CMK (cell line): ENCODE measurements at regions not wholly inside any gene's neighbourhood (a gene's known extent, or its start where the extent isn't known, plus 50 kb on each side); places are given as distances from the start of the nearest gene placed in this dataset.
"Not testable (repeated sequence)": the region's sequence is repeated elsewhere in the genome, so short reads cannot be mapped to it uniquely, and the experiment has no call there.

Source experiments
- DNase-seq: peaks from one replicate; pipeline ENCODE4 v3.0.0-alpha.2; 2010; ENCODE audit warnings: low read depth

DNA sequence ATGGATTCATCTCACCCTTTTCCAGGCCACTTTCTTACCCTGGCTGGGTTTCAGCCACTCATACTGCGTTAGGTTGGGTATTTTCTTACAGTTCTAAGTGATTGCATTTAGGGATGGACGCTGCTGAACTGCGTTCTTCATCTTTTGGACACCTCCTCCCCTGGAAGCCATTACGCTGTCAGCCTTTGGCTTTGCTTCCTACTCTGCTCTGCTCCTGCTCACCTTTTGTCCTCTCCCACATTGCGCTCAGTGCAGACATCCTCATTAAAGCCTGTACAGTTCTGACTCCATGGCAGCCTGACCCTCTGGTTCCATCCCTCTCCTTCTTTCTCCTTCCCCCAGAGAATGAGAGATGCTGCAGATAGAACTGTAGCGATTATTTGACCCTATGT, 108.9 kb downstream of the SRGAP2 start:
- DNase-seq: not testable (repeated sequence)

DNA sequence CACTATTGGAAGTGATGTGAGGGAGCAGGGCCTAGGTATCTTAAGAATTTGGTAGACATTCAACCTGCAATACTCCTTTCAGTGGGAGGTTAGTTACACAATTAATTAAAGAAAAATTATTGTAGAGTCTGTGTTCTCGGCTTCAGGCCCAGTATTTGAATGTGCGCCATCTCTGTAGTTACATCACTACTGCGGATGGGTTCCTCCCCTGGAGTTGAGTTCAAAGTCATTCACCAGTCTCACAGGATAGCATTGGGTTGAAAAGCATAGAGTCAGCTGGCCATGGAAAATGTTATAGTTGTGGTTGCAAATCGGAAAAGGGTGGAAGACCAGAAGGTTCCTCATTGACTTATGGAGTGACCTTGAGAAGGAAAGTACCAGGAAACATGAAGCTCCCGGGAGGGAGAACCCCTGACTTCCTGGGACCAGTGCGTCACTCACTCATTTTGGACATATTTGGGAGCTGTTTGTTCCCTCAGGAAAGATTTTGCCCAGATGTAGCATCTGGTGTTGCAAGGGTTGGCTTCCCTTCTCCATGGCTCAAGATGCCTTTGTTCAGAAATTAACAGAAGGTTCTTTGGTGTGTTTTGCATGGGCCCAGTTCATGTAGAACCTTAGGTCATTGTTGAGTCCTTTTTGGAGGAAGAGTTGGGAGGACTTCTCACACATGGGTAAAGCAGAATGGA, 111.8 kb downstream of the SRGAP2 start:
- not testable (repeated sequence) for DNase-seq

DNA sequence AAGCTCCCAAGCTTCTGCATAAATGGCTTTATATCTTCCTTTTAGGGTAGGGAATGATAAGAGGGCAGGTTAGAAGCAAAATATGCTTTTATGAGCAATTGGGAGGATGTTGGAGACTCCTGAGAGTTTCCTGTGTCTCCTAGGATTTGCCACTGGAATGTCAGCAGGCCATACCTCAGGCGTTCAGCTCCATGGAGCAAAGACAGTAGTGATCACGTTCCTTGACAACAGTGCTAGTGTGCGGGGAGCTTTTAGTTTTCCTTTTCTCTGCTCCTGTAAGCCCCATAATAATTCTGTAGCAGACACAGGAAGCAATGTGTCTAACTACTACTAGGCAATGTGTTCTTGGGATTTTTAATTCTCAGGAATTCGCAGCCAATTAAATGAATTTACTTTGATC, 113.6 kb downstream of the SRGAP2 start:
- not testable (repeated sequence) for DNase-seq

DNA sequence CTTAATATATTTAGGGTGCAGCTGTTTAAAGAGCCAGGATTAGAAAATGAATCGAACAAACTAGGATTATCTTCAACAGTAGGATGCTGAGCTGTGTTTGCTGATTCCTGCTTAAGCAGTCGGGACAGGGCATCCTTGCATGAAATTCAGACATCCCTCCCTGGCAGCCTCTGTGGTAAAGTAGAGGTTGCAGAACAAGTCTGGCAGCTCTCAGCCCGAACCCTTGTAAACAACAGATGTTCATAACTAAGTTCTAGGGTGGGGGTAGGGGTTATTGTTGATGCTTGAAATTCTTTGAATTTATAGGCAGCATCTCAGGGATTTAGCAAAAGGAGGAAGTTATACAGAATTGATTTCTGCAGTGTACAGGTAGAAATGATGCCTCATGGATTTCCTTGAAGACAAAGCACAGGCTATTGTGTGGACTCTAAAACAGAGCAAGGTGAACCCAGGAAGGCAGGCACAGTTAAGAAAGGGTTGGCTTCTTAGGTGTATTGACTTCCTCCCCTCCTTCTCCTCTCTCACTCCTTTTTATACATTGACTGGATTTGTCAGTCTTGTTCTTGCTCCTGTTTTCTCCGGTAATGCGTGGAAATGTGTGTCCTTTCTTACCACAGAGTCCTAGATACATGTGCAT, 114.7 kb downstream of the SRGAP2 start:
- DNase-seq: not testable (repeated sequence)

DNA sequence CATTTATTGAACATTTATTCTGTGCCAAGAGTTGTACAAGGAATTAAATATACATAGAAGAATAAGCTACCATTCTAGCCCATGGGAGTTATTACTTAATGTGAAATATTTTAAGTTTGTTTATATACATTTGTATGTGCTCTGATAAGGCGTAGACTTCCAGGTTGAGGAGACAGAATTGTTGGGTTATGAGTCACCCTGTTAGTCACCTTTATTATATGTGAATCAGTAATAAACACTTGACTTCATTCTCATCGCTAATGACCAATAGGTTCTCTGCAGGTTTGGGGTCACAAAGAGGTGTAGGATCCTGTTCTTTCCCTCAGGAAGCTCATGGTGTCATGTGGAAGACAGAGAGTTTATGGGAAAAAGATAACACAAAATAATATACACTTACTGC, 116.9 kb downstream of the SRGAP2 start:
- DNase-seq: not testable (repeated sequence)

DNA sequence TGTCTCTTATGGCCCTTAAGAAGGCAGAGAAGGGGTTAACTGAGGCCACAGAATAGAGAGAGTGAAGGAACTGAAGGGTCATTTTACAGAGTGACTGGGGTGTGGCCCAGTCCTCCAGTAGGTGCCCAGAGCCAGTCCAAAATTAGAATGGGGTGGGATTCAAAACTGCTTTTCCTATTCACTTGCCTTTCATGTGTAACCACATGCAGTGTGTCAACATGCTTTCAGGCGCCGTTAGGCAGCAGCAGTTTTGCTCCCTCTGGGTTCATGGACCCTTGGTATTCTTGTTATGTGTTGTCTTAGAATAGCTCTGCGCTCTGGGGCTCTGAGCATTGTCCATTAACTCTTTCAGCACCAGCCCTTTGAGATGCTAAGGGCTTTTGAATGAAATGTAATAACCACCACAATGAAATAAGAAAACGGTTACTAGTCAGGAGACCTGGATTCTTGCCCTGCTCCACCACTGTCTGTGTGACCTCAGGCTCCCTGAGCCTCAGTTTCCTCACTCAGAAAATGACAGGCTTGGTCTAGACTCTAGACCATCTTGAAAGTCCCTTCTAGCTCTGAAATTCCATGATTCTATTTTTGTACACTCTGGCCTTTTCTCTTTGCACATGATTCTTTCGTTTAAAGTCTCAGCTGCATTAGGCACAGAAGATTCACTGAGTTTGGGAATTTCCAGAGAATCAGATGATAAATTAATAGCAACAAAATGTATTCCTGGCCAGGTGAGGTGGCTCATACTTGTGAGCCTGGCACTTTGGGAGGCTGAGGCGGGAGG, 123.0 kb downstream of the SRGAP2 start:
- not testable (repeated sequence) for DNase-seq

DNA sequence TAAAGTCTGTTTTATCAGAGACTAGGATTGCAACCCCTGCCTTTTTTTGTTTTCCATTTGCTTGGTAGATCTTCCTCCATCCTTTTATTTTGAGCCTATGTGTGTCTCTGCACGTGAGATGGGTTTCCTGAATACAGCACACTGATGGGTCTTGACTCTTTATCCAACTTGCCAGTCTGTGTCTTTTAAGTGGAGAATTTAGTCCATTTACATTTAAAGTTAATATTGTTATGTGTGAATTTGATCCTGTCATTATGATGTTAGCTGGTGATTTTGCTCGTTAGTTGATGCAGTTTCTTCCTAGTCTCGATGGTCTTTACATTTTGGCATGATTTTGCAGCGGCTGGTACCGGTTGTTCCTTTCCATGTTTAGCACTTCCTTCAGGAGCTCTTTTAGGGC, 128.3 kb downstream of the SRGAP2 start:
- DNase-seq: not testable (repeated sequence)

DNA sequence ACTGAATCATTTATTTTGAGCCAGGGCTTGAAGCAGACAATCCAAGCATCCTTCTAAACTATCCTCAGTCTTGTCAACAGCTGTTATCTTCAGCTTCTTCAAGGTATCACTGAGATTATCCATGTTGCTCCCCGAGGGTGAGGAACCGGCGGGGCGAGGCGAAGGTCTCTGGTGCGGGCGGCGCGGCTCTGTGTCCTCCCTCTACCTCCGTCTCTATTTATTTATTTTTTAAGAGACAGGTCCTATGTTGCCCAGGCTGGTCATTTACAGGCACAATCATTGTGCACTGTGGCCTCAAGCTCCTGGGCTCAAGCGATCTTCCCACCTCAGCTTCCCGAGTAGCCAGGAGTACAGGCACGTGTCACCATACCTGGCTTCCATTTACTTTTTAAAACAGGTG, 130.0 kb downstream of the SRGAP2 start:
- DNase-seq: not testable (repeated sequence)

DNA sequence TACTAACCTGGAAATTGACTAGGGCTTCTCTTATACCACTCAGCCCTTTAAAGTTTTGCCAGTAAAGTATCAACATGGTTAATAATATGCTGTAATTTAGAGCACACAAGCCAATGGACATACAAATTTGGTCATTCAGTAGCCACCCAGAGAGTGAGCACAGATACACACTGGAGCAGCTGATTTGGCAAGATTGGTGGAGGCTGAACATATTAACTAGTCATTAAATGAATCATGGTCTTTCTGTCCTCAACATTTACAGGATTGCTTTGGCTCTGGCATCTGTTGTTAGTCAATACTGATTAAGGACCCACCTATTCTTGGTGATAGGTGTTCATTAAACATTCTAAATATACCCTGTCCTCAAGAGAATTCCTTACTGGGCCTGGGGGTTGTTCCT, 130.6 kb downstream of the SRGAP2 start:
- not testable (repeated sequence) for DNase-seq

DNA sequence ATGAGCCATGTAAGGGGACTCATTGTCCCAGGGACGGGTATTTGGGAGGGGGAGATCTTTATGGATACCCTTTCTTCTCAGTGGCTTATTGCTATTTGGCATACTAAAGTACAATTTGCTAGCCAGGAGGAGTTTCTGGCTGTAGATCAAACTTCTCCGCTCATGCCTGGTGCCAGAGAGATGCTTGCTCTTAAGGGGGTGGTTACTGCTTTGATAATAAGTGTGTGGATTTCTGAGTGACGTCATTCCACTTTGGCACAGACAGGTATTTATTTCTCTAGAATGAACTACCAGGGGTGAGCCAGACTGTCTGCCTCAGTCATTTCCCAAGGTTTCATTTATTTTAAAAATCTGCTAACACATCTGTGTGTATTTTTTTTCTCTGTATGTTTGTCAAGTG, 131.1 kb downstream of the SRGAP2 start:
- not testable (repeated sequence) for DNase-seq

DNA sequence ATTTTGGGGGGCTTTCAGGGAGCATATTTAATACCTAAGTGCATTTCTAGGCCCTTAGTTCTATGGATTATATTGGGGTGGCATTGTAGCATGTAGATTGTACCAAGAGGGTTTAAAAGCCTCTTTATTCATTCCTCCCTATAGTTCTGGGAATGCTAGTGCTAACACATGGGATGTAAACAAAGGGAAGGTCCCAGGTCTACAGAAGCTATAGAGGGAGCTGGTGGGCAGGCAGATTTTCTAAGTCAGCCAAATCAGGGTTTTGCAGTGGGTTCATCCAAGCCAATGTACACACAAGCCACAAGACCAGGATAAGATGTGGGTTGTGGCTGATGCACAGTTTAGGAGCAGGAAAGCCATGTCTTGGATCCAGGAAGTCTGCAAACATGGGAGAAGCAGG, 131.8 kb downstream of the SRGAP2 start:
- DNase-seq: not testable (repeated sequence)

DNA sequence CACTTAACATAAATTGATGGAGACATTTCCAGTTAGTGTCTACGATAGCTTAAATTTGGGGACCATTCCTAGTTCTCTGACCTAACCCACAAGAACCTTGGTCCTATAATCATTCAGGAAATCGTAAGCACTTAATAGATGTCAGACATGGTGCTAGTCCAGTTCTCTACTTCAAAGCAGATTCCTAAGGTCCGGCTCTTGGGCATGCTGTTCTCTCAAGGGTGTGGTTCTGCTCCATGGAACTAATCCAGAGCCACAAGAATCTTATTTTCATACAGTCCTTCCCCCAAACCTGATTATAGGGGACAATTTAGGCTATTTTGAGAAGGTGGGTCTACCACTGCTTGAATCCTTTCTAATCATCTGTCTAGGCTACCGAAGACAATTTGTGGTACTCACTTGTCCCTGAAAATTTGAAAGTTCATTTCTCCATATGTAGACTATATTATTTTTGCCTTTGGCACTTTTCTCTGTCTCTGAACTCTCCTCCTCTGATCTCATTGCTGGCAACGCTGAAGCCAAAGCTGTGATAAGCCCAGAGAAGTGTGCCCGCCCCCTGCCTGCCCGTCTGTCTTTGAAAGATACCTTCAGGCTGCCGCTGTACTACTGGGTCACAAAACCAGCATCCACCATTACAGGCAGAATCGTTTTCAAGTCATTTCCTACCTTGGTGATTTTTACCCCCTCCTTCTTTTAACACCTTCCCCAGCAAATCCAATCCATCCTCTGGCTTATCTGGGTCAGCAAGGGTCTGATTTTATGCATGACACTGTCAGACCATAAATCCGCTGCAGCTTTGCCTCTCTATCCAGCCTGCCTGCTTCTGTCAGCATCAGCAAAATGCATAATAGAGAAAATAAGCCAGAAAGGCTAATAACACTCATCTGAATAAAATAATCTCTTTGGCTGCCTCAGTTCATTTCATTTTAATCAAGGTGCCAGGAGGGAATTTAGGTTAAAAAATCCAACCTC, 132.8 kb downstream of the SRGAP2 start:
- DNase-seq: not testable (repeated sequence)

DNA sequence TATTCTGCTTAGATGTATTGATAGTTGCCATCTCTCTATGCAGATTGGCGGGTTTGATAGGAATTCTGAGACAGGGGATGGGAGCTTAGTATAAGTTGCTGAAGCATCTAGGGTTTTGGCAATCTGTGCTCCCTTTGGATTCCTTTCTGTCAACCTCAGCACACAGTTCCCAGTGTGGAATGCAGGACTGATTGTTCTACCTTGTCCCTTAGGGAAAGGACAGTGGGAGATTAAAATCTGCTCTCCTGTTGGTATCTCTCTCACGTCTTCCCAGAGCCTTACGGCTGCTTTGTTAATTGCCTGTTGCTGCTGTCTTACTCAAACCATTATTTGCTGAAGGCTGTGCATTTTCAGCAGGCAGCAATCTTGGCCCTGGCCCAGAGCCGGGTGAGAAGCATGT, 133.3 kb upstream of the IKBKE start:
- DNase-seq: not testable (repeated sequence)

DNA sequence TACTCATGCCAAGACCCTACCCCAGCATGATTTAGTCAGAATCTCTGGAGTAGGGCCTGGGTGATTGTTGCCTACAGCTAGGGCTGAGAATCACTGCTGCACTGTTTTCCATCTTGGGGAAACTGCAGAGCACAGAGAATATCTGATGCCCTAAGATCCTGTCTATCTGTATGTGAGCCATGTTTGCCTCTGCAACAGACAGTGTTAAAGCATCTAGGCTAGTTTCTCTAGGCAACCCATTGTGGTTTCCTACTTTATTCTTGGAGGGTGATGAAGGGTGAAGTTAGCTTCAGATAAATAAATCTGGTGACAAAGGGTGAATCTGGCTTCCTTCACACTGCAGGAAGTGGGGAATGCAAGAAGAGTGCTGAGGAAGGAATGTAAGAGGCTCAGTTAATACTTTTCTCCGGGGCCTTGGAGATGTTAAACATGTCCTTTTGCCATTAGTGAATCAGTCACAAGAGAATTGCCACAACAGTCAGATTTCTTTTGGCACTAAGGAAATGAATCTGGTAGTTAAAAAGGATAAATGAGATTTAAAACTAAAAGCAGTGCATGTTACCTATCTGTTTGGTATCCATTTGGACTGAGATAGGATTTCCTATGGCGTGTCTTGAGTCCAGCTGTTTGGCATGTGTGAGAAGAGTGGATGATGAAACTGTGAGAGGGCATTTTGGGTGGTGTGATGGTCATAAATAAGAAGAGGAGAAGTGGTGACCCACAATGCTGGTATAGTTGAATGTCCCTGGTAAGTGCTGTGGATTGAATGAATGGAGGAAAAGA, 119.6 kb upstream of the IKBKE start:
- DNase-seq: not testable (repeated sequence)

DNA sequence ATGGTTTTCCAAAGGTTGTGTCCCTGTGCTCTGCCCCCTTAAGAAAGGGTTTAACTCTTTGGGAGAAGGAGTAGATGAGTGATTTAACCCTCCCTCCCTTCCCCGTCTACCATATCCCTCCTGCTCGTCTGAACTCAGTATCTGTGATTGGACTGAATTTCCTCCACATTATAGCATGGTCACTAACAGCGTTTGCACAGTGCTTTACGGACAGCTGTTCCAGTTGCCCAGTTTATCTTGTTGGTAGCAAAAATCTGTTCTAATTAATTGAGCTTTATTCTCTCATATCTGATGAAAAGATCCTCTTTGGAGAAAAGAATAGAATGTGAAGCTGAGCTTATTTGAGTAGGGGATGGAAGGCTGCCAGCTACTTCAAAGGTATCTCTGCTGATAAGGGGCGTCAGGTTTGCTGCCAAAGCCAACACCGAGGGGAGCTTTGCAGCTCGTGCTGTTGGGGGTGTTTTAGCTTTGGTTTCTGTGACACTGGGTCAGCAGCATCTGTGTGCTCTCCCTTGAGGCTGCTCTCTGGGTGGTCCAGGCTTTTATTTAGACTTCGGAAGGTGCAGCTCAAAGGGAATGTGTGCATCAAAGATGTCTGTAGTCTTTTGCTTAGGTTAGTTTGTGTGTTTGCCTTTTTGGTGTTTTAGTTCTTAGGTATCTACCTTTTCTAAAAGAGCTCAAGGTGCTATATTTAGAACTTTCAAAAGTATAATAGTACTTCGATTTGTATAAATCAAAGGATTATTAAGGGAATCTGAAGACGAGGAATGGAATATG, 118.8 kb upstream of the IKBKE start:
- DNase-seq: not testable (repeated sequence)

DNA sequence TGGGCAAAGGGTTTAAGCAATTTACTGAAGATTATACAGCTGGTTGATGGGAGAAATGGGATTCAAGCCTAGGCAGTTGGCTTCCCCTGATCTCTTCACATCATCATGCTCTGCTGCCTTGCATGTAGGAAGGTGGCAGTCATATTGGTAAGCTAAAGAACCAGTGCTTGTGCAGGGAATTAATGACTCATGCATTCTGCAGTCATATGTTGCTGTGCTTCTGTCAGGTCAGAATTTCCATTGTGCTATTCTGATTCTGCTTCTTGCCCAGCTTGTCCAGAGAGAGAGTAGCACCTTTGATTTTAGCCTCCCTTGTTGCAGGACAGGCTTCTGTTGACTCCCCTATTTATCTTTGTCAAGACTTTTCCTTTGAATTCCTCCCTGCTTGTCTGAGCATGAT, 114.0 kb upstream of the IKBKE start:
- not testable (repeated sequence) for DNase-seq

DNA sequence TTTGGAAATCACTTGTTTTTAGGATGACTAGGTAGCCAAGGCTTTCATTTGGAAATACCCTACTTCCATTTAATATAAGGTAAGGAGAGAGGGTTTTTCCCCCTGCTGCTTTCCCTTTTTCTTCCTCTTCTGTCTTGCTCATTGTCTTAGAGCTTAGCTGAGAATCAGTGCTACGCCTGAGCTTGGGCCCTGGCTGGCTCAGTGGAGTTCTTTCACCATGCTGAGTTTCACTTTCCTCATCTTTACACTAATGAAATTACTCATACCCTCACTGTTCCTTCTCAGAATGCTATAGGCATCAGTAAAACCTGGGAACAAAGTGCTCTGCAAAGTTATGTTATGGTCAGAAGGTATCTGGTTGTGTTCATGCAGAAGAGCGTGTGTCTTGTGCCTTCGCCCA, 112.3 kb upstream of the IKBKE start:
- DNase-seq: not testable (repeated sequence)

DNA sequence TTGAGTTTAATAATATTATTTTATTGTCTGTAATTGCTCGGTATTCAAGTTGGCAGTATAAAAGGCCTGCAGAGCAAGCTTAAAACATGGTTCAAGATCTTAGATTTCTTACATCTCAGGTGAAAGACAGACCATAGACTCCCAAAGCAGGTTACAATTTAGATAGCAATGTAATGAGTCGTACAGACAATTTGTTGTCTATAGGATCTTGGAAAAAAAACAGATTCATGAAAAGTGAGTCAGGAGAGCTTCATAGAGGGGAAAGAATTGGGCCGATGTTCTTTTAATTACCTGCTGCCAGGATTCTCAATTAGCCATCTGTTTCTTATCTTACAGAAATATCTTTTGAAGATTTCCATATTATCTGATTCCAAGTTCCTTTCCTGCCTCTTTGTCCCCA, 111.5 kb upstream of the IKBKE start:
- DNase-seq: not testable (repeated sequence)

DNA sequence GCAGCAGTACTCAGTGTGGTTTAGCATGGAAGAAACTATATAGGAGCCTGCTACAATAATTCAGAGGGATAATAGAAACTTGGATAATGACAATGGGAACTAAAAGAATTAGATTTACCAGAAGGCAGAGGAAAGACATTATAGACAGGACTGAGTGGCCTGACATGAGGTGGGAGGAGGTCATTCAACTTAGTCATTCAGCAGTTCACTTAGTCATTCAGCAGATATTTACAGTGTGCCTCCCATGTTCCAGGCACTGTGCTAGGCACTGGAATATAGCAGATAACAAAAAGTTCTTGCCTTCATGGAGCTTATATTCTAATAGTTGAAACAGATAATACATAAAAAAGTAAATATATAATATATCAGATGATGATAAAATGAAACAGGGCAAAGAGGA, 110.9 kb upstream of the IKBKE start:
- DNase-seq: not testable (repeated sequence)

DNA sequence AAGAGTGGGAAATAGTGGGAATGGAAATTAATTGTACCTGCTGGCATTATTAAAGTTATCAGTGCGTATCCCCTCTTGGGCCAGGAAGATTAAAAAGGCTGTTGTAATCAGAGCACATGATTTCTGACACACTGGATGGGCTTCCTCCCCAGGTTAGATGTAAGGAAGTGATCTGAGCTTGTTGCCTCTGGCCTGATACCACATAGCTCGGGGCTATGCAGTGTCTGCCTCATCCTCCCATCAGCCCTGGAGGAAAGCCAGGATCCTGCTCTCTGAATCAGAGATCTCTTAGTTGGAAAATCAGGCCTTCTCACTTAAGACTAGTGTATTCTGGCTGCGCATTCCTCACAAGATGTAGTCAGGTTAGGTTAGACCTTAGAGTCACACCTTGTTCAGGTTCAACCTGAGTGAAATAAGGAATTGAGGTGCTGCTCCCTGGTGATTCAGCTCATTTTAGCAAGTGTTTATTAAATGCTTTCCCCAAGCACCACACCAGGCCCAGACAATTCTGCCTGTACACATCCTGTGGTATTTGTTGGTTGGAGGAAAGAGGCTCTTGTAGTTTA, 108.2 kb upstream of the IKBKE start:
- not testable (repeated sequence) for DNase-seq
